ENCODE measurements at regions not wholly inside any gene's neighbourhood (a gene's known extent, or its start where the extent isn't known, plus 50 kb on each side); places are given as distances from the start of the nearest gene placed in this dataset.

DNA sequence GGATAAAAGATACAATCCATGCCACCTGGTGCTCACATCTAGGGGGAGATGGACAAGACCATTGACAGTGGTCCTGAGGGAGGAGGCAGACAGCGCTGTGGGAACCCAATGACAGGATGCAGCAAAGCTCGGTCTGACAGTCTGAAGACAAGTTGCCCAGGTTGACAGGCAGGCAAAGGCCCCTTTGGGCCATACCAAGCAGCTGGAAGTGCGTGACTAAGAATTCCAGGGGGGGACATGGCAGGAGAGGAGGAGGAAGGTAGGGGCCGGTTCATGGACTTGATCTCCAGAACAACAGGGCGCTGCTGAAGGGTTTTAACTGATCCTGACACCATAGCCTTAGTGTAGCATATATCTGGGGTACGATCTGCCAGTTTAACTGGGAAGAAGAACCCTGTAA lies 83.4 kb downstream of the RPLP1 start:
- no peak overlapping the region for H2AFZ ChIP-seq (ENCODE audit: control insufficient read depth, low read length)
- no peak overlapping the region for H3K9ac ChIP-seq (ENCODE audit: control insufficient read depth, extremely low read depth, insufficient read depth, low read length)
- H3K9me1 ChIP-seq (ENCODE audit: control insufficient read depth, extremely low read depth, insufficient read depth, low read length) = no peaks in the 10 kb centered on the region
- no peak overlapping the region for H3K4me2 ChIP-seq (ENCODE audit: control insufficient read depth, extremely low read depth, insufficient read depth, low read depth, low read length)
- no peak for DNase-seq (ENCODE audit: low read depth, low spot score)
- no peaks in the 10 kb centered on the region for H4K20me1 ChIP-seq (ENCODE audit: control insufficient read depth, extremely low read depth, insufficient read depth, low read length)
- H3K4me1 ChIP-seq (ENCODE audit: control insufficient read depth, extremely low read depth, insufficient read depth, low read length) = peaks cover 5% of the 10 kb centered on the region
- peaks cover 17% of the 10 kb centered on the region for H3K27me3 ChIP-seq (ENCODE audit: control insufficient read depth, extremely low read depth, insufficient read depth, low read length)
- dilution Hi-C loops (cut with MboI; ENCODE audit: extremely low pct_ligation_motif_present, low sequenced_read_pairs) = no loop called here
- no peaks in the 10 kb centered on the region for H3K79me2 ChIP-seq (ENCODE audit: control insufficient read depth, insufficient read depth, low read length)
- no peaks in the 10 kb centered on the region for H3K9me3 ChIP-seq (ENCODE audit: control insufficient read depth, low read depth, low read length)
- no peak for FAIRE-seq
- H3K36me3 ChIP-seq (ENCODE audit: control insufficient read depth in 2 of 2, extremely low read depth in 1 of 2, insufficient read depth in 2 of 2, low read length in 2 of 2) = no peaks in the 10 kb centered on the region
- TF ChIP-seq EZH2 (IDR thresholded peaks at IDR 0.05; ENCODE audit: low read length) = no peak
- TF ChIP-seq CTCF (optimal IDR thresholded peaks at IDR 0.05 in 1 of 3, IDR thresholded peaks at IDR 0.05 in 1 of 3, conservative IDR thresholded peaks at IDR 0.05 in 1 of 3; ENCODE audit: extremely low read depth in 1 of 3, insufficient read depth in 2 of 3, low read length in 3 of 3) = no peak
- H3K4me3 ChIP-seq (ENCODE audit: control insufficient read depth in 2 of 3, extremely low read depth in 1 of 3, insufficient read depth in 2 of 3, low read depth in 1 of 3, low read length in 3 of 3) = no peak overlapping the region
- no peak overlapping the region for H3K27ac ChIP-seq (ENCODE audit: control insufficient read depth, insufficient read depth, low read length)

GRCh38 chr15:69536726-69537512 lies 84.3 kb downstream of the RPLP1 start:
- peaks cover 11% of the 10 kb centered on the region for H3K27me3 ChIP-seq (ENCODE audit: control insufficient read depth, extremely low read depth, insufficient read depth, low read length)
- no peaks in the 10 kb centered on the region for H3K9me1 ChIP-seq (ENCODE audit: control insufficient read depth, extremely low read depth, insufficient read depth, low read length)
- FAIRE-seq = no peak
- no peaks in the 10 kb centered on the region for H3K9me3 ChIP-seq (ENCODE audit: control insufficient read depth, low read depth, low read length)
- H3K9ac ChIP-seq (ENCODE audit: control insufficient read depth, extremely low read depth, insufficient read depth, low read length) = no peak overlapping the region
- H3K79me2 ChIP-seq (ENCODE audit: control insufficient read depth, insufficient read depth, low read length) = no peaks in the 10 kb centered on the region
- H2AFZ ChIP-seq (ENCODE audit: control insufficient read depth, low read length) = no peak overlapping the region
- H3K4me1 ChIP-seq (ENCODE audit: control insufficient read depth, extremely low read depth, insufficient read depth, low read length) = no peaks in the 10 kb centered on the region
- DNase-seq (ENCODE audit: low read depth, low spot score) = no peak
- no peaks in the 10 kb centered on the region for H3K36me3 ChIP-seq (ENCODE audit: control insufficient read depth in 2 of 2, extremely low read depth in 1 of 2, insufficient read depth in 2 of 2, low read length in 2 of 2)
- no peak overlapping the region for H3K27ac ChIP-seq (ENCODE audit: control insufficient read depth, insufficient read depth, low read length)
- TF ChIP-seq CTCF (optimal IDR thresholded peaks at IDR 0.05 in 1 of 3, IDR thresholded peaks at IDR 0.05 in 1 of 3, conservative IDR thresholded peaks at IDR 0.05 in 1 of 3; ENCODE audit: extremely low read depth in 1 of 3, insufficient read depth in 2 of 3, low read length in 3 of 3) = no peak
- no peak for TF ChIP-seq EZH2 (IDR thresholded peaks at IDR 0.05; ENCODE audit: low read length)
- H3K4me3 ChIP-seq (ENCODE audit: control insufficient read depth in 2 of 3, extremely low read depth in 1 of 3, insufficient read depth in 2 of 3, low read depth in 1 of 3, low read length in 3 of 3) = no peak overlapping the region
- dilution Hi-C loops (cut with MboI; ENCODE audit: extremely low pct_ligation_motif_present, low sequenced_read_pairs) = no loop called here
- no peak overlapping the region for H3K4me2 ChIP-seq (ENCODE audit: control insufficient read depth, extremely low read depth, insufficient read depth, low read depth, low read length)
- no peaks in the 10 kb centered on the region for H4K20me1 ChIP-seq (ENCODE audit: control insufficient read depth, extremely low read depth, insufficient read depth, low read length)

Measured in keratinocyte (primary cell).